Vagina (tissue), 2 donors: ENCODE measurements at regions not wholly inside any gene's neighbourhood (a gene's known extent, or its start where the extent isn't known, plus 50 kb on each side); places are given as distances from the start of the nearest gene placed in this dataset.

Experiments
- CTCF ChIP-seq, 3 experiments: fragments of 450-650 bp in 2 of 3; fragments of 200-600 bp in 1 of 3; sonication (generic) in 1 of 3; IDR thresholded peaks; one replicate each; pipeline ENCODE4 v1.5.1; 2017 to 2019; ENCODE audit warnings: antibody characterized with exemption in 3 of 3, mild to moderate bottlenecking in 2 of 3, moderate library complexity in 2 of 3
- POLR2AphosphoS5 ChIP-seq, 2 donors: sonication (generic); formaldehyde crosslinking; IDR thresholded peaks; one replicate each; pipeline ENCODE4 v1.9.0; 2017; ENCODE audit warnings: antibody characterized with exemption in 2 of 2, mild to moderate bottlenecking in 2 of 2, low read depth in 1 of 2; ENCODE audit not compliant: insufficient read depth in 1 of 2

- TF ChIP-seq CTCF (IDR thresholded peaks at IDR 0.05) (no peak), POLR2AphosphoS5 (IDR thresholded peaks at IDR 0.05; ENCODE audit: insufficient read depth in 1 of 2, low read depth in 1 of 2) (no peak)
These were observed 52.4 kb upstream of the ATP8B1 start for GRCh38 chr18:57855551-57855950.
